SK-N-MC (cell line): ENCODE measurements at regions not wholly inside any gene's neighbourhood (a gene's known extent, or its start where the extent isn't known, plus 50 kb on each side); places are given as distances from the start of the nearest gene placed in this dataset.

ENCODE experiments used
- DNase-seq: peaks from one replicate; pipeline ENCODE4 v3.0.0-alpha.2; 2011; ENCODE audit warnings: low read depth, low spot score
- H3K27ac ChIP-seq: fragments of 200-600 bp; sonication (generic); 2 replicates; pipeline ENCODE4 v1.5.1; 2016; ENCODE audit warnings: mixed run types
- H3K36me3 ChIP-seq: fragments of 200-600 bp; sonication (generic); 2 replicates; pipeline ENCODE4 v1.6.1; 2017; ENCODE audit warnings: antibody characterized with exemption, low read length, mixed read lengths; ENCODE audit not compliant: insufficient read depth
- H3K4me3 ChIP-seq: fragments of 200-600 bp; sonication (generic); 2 replicates; pipeline ENCODE4 v1.5.1; 2016
- H3K9ac ChIP-seq: fragments of 200-600 bp; sonication (generic); 2 replicates; pipeline ENCODE4 v1.8.0; 2017; ENCODE audit warnings: mixed run types, mixed read lengths; ENCODE audit not compliant: insufficient read length
- H3K9me3 ChIP-seq: fragments of 200-600 bp; sonication (generic); 2 replicates; pipeline ENCODE4 v1.6.1; 2017; ENCODE audit warnings: low read depth, mild to moderate bottlenecking, antibody characterized with exemption, low read length, moderate library complexity, mixed read lengths
- EZH2 ChIP-seq: fragments of 200-600 bp; sonication (generic); IDR thresholded peaks from one replicate; pipeline ENCODE4 v1.6.1; 2017; ENCODE audit warnings: antibody characterized with exemption
- FOXP2 ChIP-seq: optimal IDR thresholded peaks from 2 replicates; pipeline ENCODE3; 2011; ENCODE audit warnings: mild to moderate bottlenecking, moderate library complexity; ENCODE audit not compliant: insufficient read depth; ENCODE audit errors: extremely low read length, control extremely low read depth
- POLR2AphosphoS5 ChIP-seq: IDR thresholded peaks from 2 replicates; pipeline ENCODE4 v1.6.1; 2012; ENCODE audit warnings: mild to moderate bottlenecking, low read depth, low read length, borderline replicate concordance

DNA sequence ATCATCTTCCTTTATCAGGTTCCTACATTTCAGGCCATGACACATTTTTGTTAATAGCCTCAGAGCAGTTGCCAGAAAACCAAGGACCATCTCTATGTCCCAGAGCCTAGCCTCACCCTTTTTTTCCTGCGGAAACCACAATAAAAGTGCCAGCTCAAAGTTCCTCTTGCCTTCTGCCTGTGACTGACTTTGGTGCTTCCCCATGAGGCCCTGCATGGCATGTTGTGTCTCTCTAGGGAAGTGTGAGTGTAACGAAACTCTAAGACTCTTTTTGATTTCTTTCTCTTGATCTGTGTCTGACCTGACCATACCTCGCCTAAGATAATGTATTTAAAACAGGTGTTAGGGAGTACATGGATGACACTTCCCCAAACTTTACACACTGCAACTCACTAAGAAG is 642.3 kb upstream of the BOD1L1 start:
- DNase-seq, result no peak
- H3K36me3 ChIP-seq, result no peaks in the 10 kb centered on the region
- no peak overlapping the region for H3K27ac ChIP-seq
- H3K9me3 ChIP-seq, result no peaks in the 10 kb centered on the region
- H3K9ac ChIP-seq, result no peak overlapping the region
- no peak overlapping the region for H3K4me3 ChIP-seq
- no peak for TF ChIP-seq POLR2AphosphoS5
- no peak for TF ChIP-seq EZH2
- TF ChIP-seq FOXP2, result no peak

DNA sequence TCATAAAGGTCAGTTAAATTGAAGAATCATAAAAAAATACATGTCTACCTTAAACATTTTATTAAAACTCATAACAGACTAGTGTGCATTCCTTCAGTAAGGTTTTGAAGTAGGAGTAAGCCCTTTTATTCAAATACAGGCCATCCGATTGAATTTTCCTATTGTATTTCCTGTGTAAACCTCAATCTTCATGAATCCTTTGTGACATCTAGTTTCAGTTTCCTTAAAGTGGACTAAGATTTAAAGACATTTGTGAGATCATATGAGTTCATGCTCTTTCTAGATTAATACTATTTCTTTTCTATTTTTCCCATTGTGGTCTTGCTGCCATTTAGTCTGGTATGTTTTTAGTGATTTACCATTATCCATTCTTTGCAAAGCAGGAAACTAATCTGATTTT is 644.7 kb upstream of the BOD1L1 start:
- H3K27ac ChIP-seq, result no peak overlapping the region
- no peaks in the 10 kb centered on the region for H3K36me3 ChIP-seq
- H3K9ac ChIP-seq, result no peak overlapping the region
- no peak for DNase-seq
- no peak overlapping the region for H3K4me3 ChIP-seq
- no peak for TF ChIP-seq EZH2
- TF ChIP-seq POLR2AphosphoS5, result no peak
- no peak for TF ChIP-seq FOXP2
- H3K9me3 ChIP-seq, result no peaks in the 10 kb centered on the region

DNA sequence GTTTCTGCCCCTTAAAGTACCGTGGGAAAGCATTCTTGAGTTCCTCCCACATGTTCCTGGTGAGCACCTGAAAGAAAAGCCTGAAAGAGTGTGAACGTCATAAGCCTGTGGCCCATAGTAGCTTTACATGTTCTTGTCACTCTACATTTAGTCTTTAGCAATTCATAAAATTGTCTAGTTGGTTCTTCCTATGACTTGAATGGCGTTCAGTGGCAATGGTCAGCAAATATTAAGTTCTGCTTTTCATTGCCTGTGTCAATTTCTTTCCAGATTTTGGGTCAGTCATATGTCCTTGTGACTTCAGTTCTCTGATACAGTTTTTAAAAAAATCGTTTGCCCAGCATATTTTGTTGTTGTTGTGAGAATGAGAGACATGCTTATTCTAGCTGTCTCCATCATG is 650.0 kb upstream of the BOD1L1 start:
- TF ChIP-seq POLR2AphosphoS5 (no peak), FOXP2 (no peak), EZH2 (no peak)
- no peak overlapping the region for H3K9ac ChIP-seq
- DNase-seq, result no peak
- H3K9me3 ChIP-seq, result no peaks in the 10 kb centered on the region
- no peak overlapping the region for H3K4me3 ChIP-seq
- no peak overlapping the region for H3K27ac ChIP-seq
- H3K36me3 ChIP-seq, result no peaks in the 10 kb centered on the region

DNA sequence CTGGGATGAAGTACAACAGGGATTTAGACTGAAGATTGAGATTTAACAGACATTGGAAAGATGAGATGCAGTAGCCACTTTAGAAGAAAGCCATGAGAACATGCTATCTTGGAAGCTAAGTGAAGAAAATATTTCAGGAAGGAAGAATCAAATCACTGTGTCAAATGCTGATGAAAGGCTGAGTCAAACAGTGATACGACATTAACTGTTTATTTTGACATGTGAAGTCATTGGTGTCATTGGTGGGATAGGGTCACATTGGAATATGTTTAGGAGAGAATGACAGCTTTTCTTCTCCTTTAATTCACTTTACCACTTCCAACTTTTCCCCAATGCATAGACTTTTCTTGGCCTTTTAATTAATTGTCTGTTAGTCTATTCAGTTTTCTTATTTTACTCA is 653.0 kb upstream of the BOD1L1 start:
- no peak overlapping the region for H3K9ac ChIP-seq
- H3K9me3 ChIP-seq, result no peaks in the 10 kb centered on the region
- no peak for DNase-seq
- no peak overlapping the region for H3K4me3 ChIP-seq
- no peaks in the 10 kb centered on the region for H3K36me3 ChIP-seq
- H3K27ac ChIP-seq, result no peak overlapping the region
- TF ChIP-seq FOXP2 (no peak), POLR2AphosphoS5 (no peak), EZH2 (no peak)

DNA sequence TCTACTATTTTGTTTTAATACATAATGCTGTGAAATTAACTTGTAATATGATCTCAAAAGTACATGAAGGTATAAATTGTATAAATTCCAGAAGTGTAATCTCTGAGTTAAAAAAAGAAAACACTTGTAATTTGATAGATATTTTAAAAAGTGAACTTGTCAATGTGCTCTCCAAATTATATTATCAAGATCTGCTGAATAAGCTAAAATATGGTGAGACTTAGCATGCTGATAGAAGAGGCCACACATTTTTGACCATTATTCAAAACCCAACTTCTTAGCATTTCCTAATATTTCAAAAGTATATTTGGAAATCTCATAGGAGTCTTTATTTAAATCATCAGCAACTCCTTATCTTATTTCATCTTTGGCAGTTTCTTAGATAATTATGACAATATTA is 657.1 kb upstream of the BOD1L1 start:
- Histone ChIP-seq H3K9me3 (no peaks in the 10 kb centered on the region), H3K36me3 (no peaks in the 10 kb centered on the region), H3K4me3 (no peak overlapping the region), H3K9ac (no peak overlapping the region), H3K27ac (no peak overlapping the region)
- TF ChIP-seq POLR2AphosphoS5 (no peak), EZH2 (no peak), FOXP2 (no peak)
- no peak for DNase-seq

DNA sequence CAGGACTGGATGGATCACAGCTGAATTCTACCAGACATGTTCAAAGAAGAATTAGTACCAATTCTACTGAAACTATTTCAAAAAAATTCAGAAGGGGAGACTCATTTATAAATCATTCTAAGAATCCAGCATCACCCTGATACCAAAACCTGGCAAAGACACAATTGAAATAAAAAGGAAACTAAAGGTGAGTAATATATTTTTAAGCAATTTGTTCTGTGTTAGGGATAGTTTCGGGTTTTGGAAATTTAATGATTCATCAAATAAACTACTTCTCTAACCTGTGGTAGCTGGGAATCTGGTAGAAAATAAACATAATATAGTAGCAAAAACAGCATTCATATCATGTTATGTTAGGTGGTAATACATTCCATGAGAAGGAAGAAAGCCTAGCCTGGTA is 662.2 kb upstream of the BOD1L1 start:
- no peak for DNase-seq
- no peak overlapping the region for H3K9ac ChIP-seq

DNA sequence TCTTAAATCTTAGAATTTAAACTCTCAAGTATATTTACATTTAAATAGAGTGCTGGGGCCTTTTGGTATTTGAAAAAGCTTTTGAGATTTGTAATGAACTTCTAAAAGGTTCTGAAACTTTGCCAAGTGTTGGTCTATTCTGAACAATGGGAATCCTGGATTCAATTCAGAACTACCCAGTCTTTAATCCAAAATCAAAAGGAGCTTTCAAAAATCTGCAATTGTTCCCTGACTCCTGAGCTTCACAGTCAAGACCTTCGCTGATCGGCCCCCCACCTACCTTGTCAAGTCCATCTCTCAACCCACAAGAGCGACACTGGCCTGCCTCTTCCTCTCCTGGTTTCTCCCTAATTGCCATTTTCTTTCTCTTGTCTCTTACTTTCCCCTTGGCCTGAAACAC is 666.1 kb upstream of the BOD1L1 start:
- no peak for TF ChIP-seq FOXP2
- TF ChIP-seq EZH2, result no peak
- no peak for TF ChIP-seq POLR2AphosphoS5
- no peak overlapping the region for H3K9ac ChIP-seq
- H3K27ac ChIP-seq, result no peak overlapping the region
- H3K36me3 ChIP-seq, result no peaks in the 10 kb centered on the region
- no peaks in the 10 kb centered on the region for H3K9me3 ChIP-seq
- DNase-seq, result no peak
- no peak overlapping the region for H3K4me3 ChIP-seq

More for the DNA sequence above, 662.2 kb upstream of the BOD1L1 start:
- Histone ChIP-seq H3K36me3 (no peaks in the 10 kb centered on the region), H3K27ac (no peak overlapping the region), H3K4me3 (no peak overlapping the region), H3K9me3 (no peaks in the 10 kb centered on the region)
- TF ChIP-seq FOXP2 (no peak), EZH2 (no peak), POLR2AphosphoS5 (no peak)

DNA sequence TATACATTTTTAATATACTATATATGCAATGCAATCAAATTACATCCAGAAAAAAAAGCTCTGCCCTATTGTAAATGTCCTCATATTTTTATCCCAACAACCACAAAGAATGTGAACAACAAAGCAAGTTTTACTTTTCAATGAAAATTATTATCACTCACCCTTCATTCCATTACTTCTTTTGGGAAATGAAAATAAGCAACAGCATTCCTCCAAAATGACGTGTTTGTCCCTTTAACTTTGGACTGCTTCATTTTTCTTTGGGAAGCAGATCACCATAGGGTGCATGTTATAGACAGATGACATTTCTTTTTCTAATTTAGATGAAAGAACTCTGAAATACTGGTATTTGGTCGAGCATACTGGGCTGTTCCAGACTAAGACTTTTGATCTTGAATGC is 667.1 kb upstream of the BOD1L1 start:
- no peak for TF ChIP-seq FOXP2
- TF ChIP-seq POLR2AphosphoS5, result no peak
- TF ChIP-seq EZH2, result no peak
- no peak for DNase-seq
- H3K9ac ChIP-seq, result no peak overlapping the region
- H3K4me3 ChIP-seq, result no peak overlapping the region
- no peak overlapping the region for H3K27ac ChIP-seq
- H3K9me3 ChIP-seq, result no peaks in the 10 kb centered on the region
- no peaks in the 10 kb centered on the region for H3K36me3 ChIP-seq

DNA sequence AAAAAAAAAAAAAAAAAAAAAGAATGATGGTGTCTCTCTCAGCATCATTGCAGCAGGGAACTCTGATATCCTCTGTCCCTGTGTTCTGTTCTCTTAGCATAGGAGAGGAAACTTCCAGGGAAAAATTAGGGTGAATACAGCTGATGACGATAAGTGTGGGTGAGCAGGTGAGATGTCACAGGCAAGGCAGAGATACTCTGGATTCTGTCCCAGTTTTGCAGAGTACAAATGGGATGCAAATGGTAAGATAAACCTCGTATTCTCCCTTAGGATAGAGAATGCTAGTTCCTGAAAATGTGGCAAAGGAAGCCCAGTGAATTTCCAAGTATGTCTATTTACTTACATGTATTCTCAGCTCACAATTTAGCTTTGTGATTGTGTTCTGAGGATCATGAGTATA is 671.6 kb upstream of the BOD1L1 start:
- H3K9ac ChIP-seq, result no peak overlapping the region
- no peak for DNase-seq
- no peak for TF ChIP-seq POLR2AphosphoS5
- TF ChIP-seq EZH2, result no peak
- TF ChIP-seq FOXP2, result no peak
- no peaks in the 10 kb centered on the region for H3K9me3 ChIP-seq
- no peaks in the 10 kb centered on the region for H3K36me3 ChIP-seq
- H3K4me3 ChIP-seq, result no peak overlapping the region
- no peak overlapping the region for H3K27ac ChIP-seq
